ENCODE measurements at regions not wholly inside any gene's neighbourhood (a gene's known extent, or its start where the extent isn't known, plus 50 kb on each side); places are given as distances from the start of the nearest gene placed in this dataset.

DNA sequence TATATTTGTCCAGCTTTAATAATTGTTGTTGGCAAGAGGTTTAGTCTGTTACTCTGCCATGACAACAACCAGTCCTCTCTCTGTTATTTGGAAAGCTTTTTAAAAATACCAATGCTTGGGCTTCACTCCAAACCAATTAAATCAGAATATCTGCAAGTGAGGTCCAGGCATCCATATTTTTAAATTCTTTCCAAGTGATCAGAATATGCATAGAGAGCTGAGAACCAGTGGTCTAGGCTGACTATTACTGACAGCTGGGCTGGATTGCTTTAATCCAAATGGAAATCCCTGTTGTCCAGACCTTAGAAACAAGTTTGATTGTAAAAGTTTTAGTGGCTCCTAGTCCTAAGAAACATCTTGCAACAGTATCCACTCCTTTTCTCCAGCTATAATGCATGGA is 1059.7 kb upstream of the ACVR2A start:
- H3K4me3 ChIP-seq (ENCODE audit: severe bottlenecking) = no peak overlapping the region
- no peaks in the 10 kb centered on the region for H3K36me3 ChIP-seq (ENCODE audit: low read depth)
- TF ChIP-seq, protein P1, sequence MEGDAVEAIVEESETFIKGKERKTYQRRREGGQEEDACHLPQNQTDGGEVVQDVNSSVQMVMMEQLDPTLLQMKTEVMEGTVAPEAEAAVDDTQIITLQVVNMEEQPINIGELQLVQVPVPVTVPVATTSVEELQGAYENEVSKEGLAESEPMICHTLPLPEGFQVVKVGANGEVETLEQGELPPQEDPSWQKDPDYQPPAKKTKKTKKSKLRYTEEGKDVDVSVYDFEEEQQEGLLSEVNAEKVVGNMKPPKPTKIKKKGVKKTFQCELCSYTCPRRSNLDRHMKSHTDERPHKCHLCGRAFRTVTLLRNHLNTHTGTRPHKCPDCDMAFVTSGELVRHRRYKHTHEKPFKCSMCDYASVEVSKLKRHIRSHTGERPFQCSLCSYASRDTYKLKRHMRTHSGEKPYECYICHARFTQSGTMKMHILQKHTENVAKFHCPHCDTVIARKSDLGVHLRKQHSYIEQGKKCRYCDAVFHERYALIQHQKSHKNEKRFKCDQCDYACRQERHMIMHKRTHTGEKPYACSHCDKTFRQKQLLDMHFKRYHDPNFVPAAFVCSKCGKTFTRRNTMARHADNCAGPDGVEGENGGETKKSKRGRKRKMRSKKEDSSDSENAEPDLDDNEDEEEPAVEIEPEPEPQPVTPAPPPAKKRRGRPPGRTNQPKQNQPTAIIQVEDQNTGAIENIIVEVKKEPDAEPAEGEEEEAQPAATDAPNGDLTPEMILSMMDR (IDR thresholded peaks at IDR 0.05; ENCODE audit: poor library complexity, severe bottlenecking) = no peak
- no peak for DNase-seq (ENCODE audit: low spot score)
- H3K27me3 ChIP-seq (ENCODE audit: insufficient read depth, poor library complexity, severe bottlenecking) = no peaks in the 10 kb centered on the region
- peaks cover 3% of the 10 kb centered on the region for H3K9me3 ChIP-seq (ENCODE audit: severe bottlenecking)
- no peak overlapping the region for H3K27ac ChIP-seq (ENCODE audit: poor library complexity, severe bottlenecking)
- ATAC-seq (ENCODE audit: low read depth) = no peak
- no peaks in the 10 kb centered on the region for H3K4me1 ChIP-seq (ENCODE audit: insufficient read depth, poor library complexity, severe bottlenecking)

DNA sequence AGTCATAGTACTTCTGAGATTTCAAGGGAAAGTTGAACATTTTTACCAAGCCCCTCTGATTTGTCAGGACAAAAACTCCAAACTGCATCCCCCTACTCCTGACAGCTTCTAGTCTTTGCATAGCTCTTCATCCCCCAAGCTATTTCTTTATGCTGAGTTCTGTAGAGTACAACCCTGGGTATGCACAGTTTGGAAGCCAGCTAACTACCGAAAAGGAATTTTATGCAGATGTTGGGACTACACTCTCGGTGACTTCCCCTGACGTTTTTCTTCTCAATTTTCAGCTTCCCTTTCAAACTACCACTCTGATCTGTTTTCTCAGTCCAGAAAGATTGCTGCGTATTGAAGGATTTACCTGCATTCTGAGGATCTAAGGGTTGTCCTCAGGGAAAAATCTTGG is 1060.2 kb upstream of the ACVR2A start:
- Histone ChIP-seq H3K27ac (ENCODE audit: poor library complexity, severe bottlenecking) (no peak overlapping the region), H3K4me1 (ENCODE audit: insufficient read depth, poor library complexity, severe bottlenecking) (no peaks in the 10 kb centered on the region), H3K36me3 (ENCODE audit: low read depth) (no peaks in the 10 kb centered on the region), H3K9me3 (ENCODE audit: severe bottlenecking) (peaks cover 3% of the 10 kb centered on the region), H3K27me3 (ENCODE audit: insufficient read depth, poor library complexity, severe bottlenecking) (no peaks in the 10 kb centered on the region), H3K4me3 (ENCODE audit: severe bottlenecking) (no peak overlapping the region)
- TF ChIP-seq, protein P1 (IDR thresholded peaks at IDR 0.05; ENCODE audit: poor library complexity, severe bottlenecking) = no peak
- no peak for DNase-seq (ENCODE audit: low spot score)
- no peak for ATAC-seq (ENCODE audit: low read depth)

DNA sequence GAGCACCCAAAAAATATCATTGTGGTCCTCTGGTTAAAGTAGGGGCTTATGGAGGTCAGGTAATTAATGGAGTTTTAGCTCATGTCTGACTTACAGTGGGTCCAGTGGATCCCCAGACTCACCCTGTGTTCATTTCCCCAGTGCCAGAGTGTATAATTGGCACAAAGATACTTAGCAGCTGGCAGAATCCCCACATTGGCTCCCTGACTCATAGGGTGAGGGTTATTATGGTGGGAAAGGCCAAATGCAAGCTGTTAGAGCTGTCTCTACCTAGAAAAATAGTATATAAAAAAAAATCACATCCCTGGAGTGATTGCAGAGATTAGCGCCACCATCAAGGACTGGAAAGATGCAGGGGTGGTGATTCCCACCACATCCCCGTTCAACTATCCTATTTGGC is 1067.6 kb upstream of the ACVR2A start:
- H3K27me3 ChIP-seq (ENCODE audit: insufficient read depth, poor library complexity, severe bottlenecking) = no peaks in the 10 kb centered on the region
- no peaks in the 10 kb centered on the region for H3K9me3 ChIP-seq (ENCODE audit: severe bottlenecking)
- H3K27ac ChIP-seq (ENCODE audit: poor library complexity, severe bottlenecking) = no peak overlapping the region
- H3K4me1 ChIP-seq (ENCODE audit: insufficient read depth, poor library complexity, severe bottlenecking) = no peaks in the 10 kb centered on the region
- H3K4me3 ChIP-seq (ENCODE audit: severe bottlenecking) = no peak overlapping the region
- DNase-seq (ENCODE audit: low spot score) (no peak), ATAC-seq (ENCODE audit: low read depth) (no peak)
- TF ChIP-seq, protein P1 (IDR thresholded peaks at IDR 0.05; ENCODE audit: poor library complexity, severe bottlenecking) = no peak
- no peaks in the 10 kb centered on the region for H3K36me3 ChIP-seq (ENCODE audit: low read depth)

DNA sequence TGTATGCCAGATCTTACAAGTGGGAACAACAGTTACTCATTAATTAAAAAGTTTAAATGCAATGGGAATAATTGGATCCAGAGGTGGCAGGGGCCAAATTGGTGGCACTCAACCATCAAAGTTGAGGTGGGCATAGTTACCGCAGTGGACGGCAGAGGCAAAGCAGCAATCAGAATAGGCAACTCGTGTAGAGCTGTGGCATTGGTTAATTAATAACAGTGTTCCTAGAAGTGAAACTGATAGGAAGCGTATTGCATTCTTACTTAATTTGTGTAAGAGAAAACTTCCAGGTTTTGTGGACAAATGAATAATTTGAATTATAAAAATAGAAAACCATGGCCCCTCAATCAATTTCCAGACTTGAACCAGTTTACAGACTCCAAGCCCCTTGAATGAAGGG is 1068.2 kb upstream of the ACVR2A start:
- TF ChIP-seq, protein P1 (IDR thresholded peaks at IDR 0.05; ENCODE audit: poor library complexity, severe bottlenecking) = no peak
- ATAC-seq (ENCODE audit: low read depth) (no peak), DNase-seq (ENCODE audit: low spot score) (no peak)
- Histone ChIP-seq H3K27ac (ENCODE audit: poor library complexity, severe bottlenecking) (no peak overlapping the region), H3K4me3 (ENCODE audit: severe bottlenecking) (no peak overlapping the region), H3K27me3 (ENCODE audit: insufficient read depth, poor library complexity, severe bottlenecking) (no peaks in the 10 kb centered on the region), H3K4me1 (ENCODE audit: insufficient read depth, poor library complexity, severe bottlenecking) (no peaks in the 10 kb centered on the region), H3K9me3 (ENCODE audit: severe bottlenecking) (no peaks in the 10 kb centered on the region), H3K36me3 (ENCODE audit: low read depth) (no peaks in the 10 kb centered on the region)

- H3K36me3 ChIP-seq (ENCODE audit: low read depth) = no peaks in the 10 kb centered on the region
- no peaks in the 10 kb centered on the region for H3K27me3 ChIP-seq (ENCODE audit: insufficient read depth, poor library complexity, severe bottlenecking)
- TF ChIP-seq, protein P1 (IDR thresholded peaks at IDR 0.05; ENCODE audit: poor library complexity, severe bottlenecking) = no peak
- ATAC-seq (ENCODE audit: low read depth) (no peak), DNase-seq (ENCODE audit: low spot score) (no peak)
- H3K9me3 ChIP-seq (ENCODE audit: severe bottlenecking) = no peaks in the 10 kb centered on the region
- H3K4me3 ChIP-seq (ENCODE audit: severe bottlenecking) = no peak overlapping the region
- no peak overlapping the region for H3K27ac ChIP-seq (ENCODE audit: poor library complexity, severe bottlenecking)
- no peaks in the 10 kb centered on the region for H3K4me1 ChIP-seq (ENCODE audit: insufficient read depth, poor library complexity, severe bottlenecking)
Observed at GRCh38 chr2:146771531-146771930, 1073.3 kb upstream of the ACVR2A start.

Measured in RWPE2 (cell line).